ENCODE measurements at regions not wholly inside any gene's neighbourhood (a gene's known extent, or its start where the extent isn't known, plus 50 kb on each side); places are given as distances from the start of the nearest gene placed in this dataset.

DNA sequence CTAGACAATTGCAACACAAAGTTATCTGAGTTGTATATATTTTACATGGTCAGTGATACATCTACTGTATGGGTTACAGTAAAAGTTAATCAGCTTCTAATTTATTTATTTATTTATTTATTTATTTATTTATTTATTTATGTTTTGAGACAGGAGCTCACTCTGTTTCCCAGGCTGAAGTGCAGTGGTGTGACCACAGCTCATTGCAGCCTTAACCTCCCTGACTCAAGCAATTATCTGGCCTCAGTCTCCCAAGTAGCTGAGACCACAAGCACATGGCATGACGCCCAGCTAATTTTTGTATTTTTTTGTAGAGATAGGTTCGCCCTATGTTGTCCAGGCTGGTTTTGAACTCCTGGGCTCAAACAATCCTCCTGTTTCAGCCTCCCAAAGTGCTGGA, 241.6 kb downstream of the PTPRC start:
- TF ChIP-seq HDAC6 (IDR thresholded peaks at IDR 0.05; ENCODE audit: unreplicated experiment) (no peak), RELA (IDR thresholded peaks at IDR 0.05; ENCODE audit: borderline replicate concordance, partially characterized antibody) (no peak), ZNF24 (IDR thresholded peaks at IDR 0.05) (no peak), ESRRA (IDR thresholded peaks at IDR 0.05; ENCODE audit: low read length) (no peak), NFXL1 (IDR thresholded peaks at IDR 0.05; ENCODE audit: borderline replicate concordance) (no peak), MYB (IDR thresholded peaks at IDR 0.05; ENCODE audit: borderline replicate concordance, low read depth, low read length) (no peak)
- H3K4me2 ChIP-seq (ENCODE audit: control insufficient read depth, insufficient read depth): no peak overlapping the region
- ATAC-seq (no peak), DNase-seq (ENCODE audit: low read depth, low spot score) (no peak), FAIRE-seq (no peak)
- RAD21 ChIA-PET (ENCODE audit: unreplicated experiment): interaction anchor here (0.5 kb wide), 1 partner anchor 234 kb away, joined by 3 read pairs; no protein-coding TSS in a partner anchor
- 32% methylated on average over 2 of the region's 2 CpGs for WGBS (ENCODE audit: insufficient coverage, insufficient replicate concordance, low lambda C conversion rate, missing lambda C conversion rate)
- no TSS peak for BruUV-seq (replicated peaks)
- H3K4me1 ChIP-seq (ENCODE audit: control insufficient read depth, insufficient read depth, low read length): no peaks in the 10 kb centered on the region
- H3K27me3 ChIP-seq (replicated peaks in 1 of 2; ENCODE audit: control insufficient read depth in 2 of 2, insufficient read depth in 2 of 2, low read length in 1 of 2): no peaks in the 10 kb centered on the region
- no peaks in the 10 kb centered on the region; the same call in 2 of the 3 replicates for H3K9me3 ChIP-seq (replicated peaks; ENCODE audit: control insufficient read depth, insufficient read depth, low read length)
- H4K20me1 ChIP-seq (ENCODE audit: control insufficient read depth, insufficient read depth): no peaks in the 10 kb centered on the region
- SMC1A ChIA-PET (ENCODE audit: uncharacterized antibody, unreplicated experiment): interaction anchor here (0.6 to 2.1 kb wide), 5 partner anchors 12 to 363 kb away, joined by 3 to 6 read pairs (median 3); no protein-coding TSS in a partner anchor
- H3K36me3 ChIP-seq (ENCODE audit: control insufficient read depth in 2 of 2, insufficient read depth in 2 of 2, low read length in 1 of 2): no peaks in the 10 kb centered on the region; a peak in 1 of 4 replicates
- POLR2A ChIA-PET: no interaction called here
- H2AFZ ChIP-seq (ENCODE audit: control insufficient read depth, low read depth, low read length): no peak overlapping the region
- no peak overlapping the region for H3K4me3 ChIP-seq
- intact Hi-C loops (cut with micrococcal nuclease; ENCODE audit: unreplicated experiment): loop anchor here (10.0 kb wide), 2 partner anchors 364 to 584 kb away; no protein-coding TSS in a partner anchor
- H3K27ac ChIP-seq (ENCODE audit: control insufficient read depth, insufficient read depth): no peak overlapping the region
- in situ Hi-C loops (cut with MboI): no loop called here
- CTCF ChIA-PET: interaction anchor here (1.6 to 1.7 kb wide), 2 partner anchors 11 to 74 kb away, joined by 4 to 5 read pairs; no protein-coding TSS in a partner anchor
- no peak overlapping the region for H3K9ac ChIP-seq (ENCODE audit: control insufficient read depth, insufficient read depth, low read length)
- no peaks in the 10 kb centered on the region for H3K79me2 ChIP-seq (ENCODE audit: control insufficient read depth, insufficient read depth, low read length)

DNA sequence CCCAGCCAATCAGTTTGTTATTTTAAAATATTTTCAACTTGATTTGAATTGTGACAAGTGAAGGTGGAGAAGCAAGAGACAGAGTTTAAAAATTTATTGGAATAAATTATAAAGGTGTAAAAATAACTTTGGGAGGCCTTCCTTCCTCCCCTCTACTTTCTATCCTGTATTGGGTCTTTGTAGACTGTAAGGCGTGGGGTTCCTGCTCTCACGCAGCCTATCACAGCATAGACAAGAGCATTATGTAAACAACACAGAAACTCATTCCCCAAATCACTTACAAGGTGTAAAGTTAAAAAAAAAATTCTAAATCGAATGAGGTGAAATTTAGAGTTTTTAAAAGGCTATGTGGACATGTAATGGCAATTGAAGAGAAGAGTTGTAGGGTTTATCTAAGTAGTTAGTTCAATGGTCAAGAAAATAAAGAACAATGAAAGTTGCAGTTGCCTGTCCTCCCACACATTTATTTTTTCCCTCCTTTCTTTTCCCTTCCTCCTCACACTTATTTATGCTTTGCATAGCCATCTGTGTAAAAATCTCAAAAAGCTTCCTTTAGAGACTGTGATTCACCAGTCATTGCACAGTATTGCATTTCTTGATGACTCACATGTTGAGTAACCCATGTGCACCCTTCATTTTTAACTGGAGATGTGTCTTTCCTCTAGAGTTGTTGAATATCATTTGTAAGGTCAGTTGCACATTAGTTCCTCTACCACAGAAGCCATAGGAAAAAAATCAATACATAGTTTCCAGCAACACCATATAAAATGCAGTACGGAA, 242.2 kb downstream of the PTPRC start:
- Histone ChIP-seq H3K79me2 (ENCODE audit: control insufficient read depth, insufficient read depth, low read length) (no peaks in the 10 kb centered on the region), H3K4me2 (ENCODE audit: control insufficient read depth, insufficient read depth) (no peak overlapping the region), H2AFZ (ENCODE audit: control insufficient read depth, low read depth, low read length) (no peak overlapping the region), H3K4me3 (no peak overlapping the region), H3K4me1 (ENCODE audit: control insufficient read depth, insufficient read depth, low read length) (no peaks in the 10 kb centered on the region), H3K9me3 (replicated peaks; ENCODE audit: control insufficient read depth, insufficient read depth, low read length) (no peaks in the 10 kb centered on the region; the same call in 2 of the 3 replicates), H4K20me1 (ENCODE audit: control insufficient read depth, insufficient read depth) (no peaks in the 10 kb centered on the region), H3K9ac (ENCODE audit: control insufficient read depth, insufficient read depth, low read length) (no peak overlapping the region), H3K27me3 (replicated peaks in 1 of 2; ENCODE audit: control insufficient read depth in 2 of 2, insufficient read depth in 2 of 2, low read length in 1 of 2) (no peaks in the 10 kb centered on the region), H3K27ac (ENCODE audit: control insufficient read depth, insufficient read depth) (no peak overlapping the region), H3K36me3 (ENCODE audit: control insufficient read depth in 2 of 2, insufficient read depth in 2 of 2, low read length in 1 of 2) (no peaks in the 10 kb centered on the region; a peak in 1 of 4 replicates)
- in situ Hi-C loops (cut with MboI) (no loop called here), intact Hi-C loops (cut with micrococcal nuclease; ENCODE audit: unreplicated experiment) (loop anchor here (10.0 kb wide), 2 partner anchors 364 to 584 kb away; no protein-coding TSS in a partner anchor)
- ATAC-seq (peak; percentile 60), DNase-seq (ENCODE audit: low read depth, low spot score) (no peak), FAIRE-seq (no peak)
- ChIA-PET POLR2A (no interaction called here), RAD21 (ENCODE audit: unreplicated experiment) (no interaction called here), CTCF (interaction anchor here (1.7 kb wide), 1 partner anchor 74 kb away, joined by 4 read pairs; no protein-coding TSS in a partner anchor), SMC1A (ENCODE audit: uncharacterized antibody, unreplicated experiment) (interaction anchor here (0.8 to 2.1 kb wide), 3 partner anchors 12 to 363 kb away, joined by 3 to 5 read pairs (median 3); no protein-coding TSS in a partner anchor)
- BruUV-seq (replicated peaks): no TSS peak
- whole genome bisulfite sequencing (ENCODE audit: insufficient coverage, insufficient replicate concordance, low lambda C conversion rate, missing lambda C conversion rate): 64% methylated on average over 4 of the region's 4 CpGs
- TF ChIP-seq, protein P1, sequence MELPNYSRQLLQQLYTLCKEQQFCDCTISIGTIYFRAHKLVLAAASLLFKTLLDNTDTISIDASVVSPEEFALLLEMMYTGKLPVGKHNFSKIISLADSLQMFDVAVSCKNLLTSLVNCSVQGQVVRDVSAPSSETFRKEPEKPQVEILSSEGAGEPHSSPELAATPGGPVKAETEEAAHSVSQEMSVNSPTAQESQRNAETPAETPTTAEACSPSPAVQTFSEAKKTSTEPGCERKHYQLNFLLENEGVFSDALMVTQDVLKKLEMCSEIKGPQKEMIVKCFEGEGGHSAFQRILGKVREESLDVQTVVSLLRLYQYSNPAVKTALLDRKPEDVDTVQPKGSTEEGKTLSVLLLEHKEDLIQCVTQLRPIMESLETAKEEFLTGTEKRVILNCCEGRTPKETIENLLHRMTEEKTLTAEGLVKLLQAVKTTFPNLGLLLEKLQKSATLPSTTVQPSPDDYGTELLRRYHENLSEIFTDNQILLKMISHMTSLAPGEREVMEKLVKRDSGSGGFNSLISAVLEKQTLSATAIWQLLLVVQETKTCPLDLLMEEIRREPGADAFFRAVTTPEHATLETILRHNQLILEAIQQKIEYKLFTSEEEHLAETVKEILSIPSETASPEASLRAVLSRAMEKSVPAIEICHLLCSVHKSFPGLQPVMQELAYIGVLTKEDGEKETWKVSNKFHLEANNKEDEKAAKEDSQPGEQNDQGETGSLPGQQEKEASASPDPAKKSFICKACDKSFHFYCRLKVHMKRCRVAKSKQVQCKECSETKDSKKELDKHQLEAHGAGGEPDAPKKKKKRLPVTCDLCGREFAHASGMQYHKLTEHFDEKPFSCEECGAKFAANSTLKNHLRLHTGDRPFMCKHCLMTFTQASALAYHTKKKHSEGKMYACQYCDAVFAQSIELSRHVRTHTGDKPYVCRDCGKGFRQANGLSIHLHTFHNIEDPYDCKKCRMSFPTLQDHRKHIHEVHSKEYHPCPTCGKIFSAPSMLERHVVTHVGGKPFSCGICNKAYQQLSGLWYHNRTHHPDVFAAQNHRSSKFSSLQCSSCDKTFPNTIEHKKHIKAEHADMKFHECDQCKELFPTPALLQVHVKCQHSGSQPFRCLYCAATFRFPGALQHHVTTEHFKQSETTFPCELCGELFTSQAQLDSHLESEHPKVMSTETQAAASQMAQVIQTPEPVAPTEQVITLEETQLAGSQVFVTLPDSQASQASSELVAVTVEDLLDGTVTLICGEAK (IDR thresholded peaks at IDR 0.05; ENCODE audit: borderline replicate concordance): no peak
- no peak for TF ChIP-seq TCF3 (IDR thresholded peaks at IDR 0.05; ENCODE audit: borderline replicate concordance, insufficient read depth, low read depth, low read length)
